Endodermal cell (in vitro differentiated cells): ENCODE measurements at regions not wholly inside any gene's neighbourhood (a gene's known extent, or its start where the extent isn't known, plus 50 kb on each side); places are given as distances from the start of the nearest gene placed in this dataset.
"Not testable (repeated sequence)": the region's sequence is repeated elsewhere in the genome, so short reads cannot be mapped to it uniquely, and the experiment has no call there.

Experiments used
- DNase-seq: peaks from one replicate; pipeline ENCODE4 v3.0.0-alpha.2; 2017
- H3K27ac ChIP-seq: 2 replicates; pipeline ENCODE4 v1.5.1; 2013; ENCODE audit warnings: mild to moderate bottlenecking, low read depth, low read length, moderate library complexity
- H3K27me3 ChIP-seq: 2 replicates; pipeline ENCODE4 v1.6.1; 2013; ENCODE audit warnings: mild to moderate bottlenecking, low read length, moderate library complexity; ENCODE audit not compliant: insufficient read depth, control insufficient read depth, poor library complexity, severe bottlenecking
- H3K36me3 ChIP-seq: 2 replicates; pipeline ENCODE4 v1.7.0; 2013; ENCODE audit warnings: mild to moderate bottlenecking, low read length, moderate library complexity; ENCODE audit not compliant: control insufficient read depth, insufficient read depth
- H3K4me1 ChIP-seq: one replicate; pipeline ENCODE4 v1.7.0; 2013; ENCODE audit warnings: low read length; ENCODE audit not compliant: control insufficient read depth, insufficient read depth
- H3K4me3 ChIP-seq: 2 replicates; pipeline ENCODE4 v1.5.1; 2013; ENCODE audit warnings: mild to moderate bottlenecking, low read length, moderate library complexity
- H3K9ac ChIP-seq: 2 replicates; pipeline ENCODE4 v1.6.1; 2013; ENCODE audit warnings: mild to moderate bottlenecking, low read length, moderate library complexity; ENCODE audit not compliant: poor library complexity, severe bottlenecking; ENCODE audit errors: extremely low read depth
- H3K9me3 ChIP-seq: 2 replicates; pipeline ENCODE4 v1.6.1; 2013; ENCODE audit warnings: mild to moderate bottlenecking, low read length, moderate library complexity; ENCODE audit not compliant: control insufficient read depth
- H3K27ac Mint-ChIP-seq: 2 replicates; pipeline ENCODE4 v1.8.0; 2020; ENCODE audit warnings: mixed read lengths
- H3K27me3 Mint-ChIP-seq: 2 replicates; pipeline ENCODE4 v1.8.0; 2021; ENCODE audit warnings: mild to moderate bottlenecking, mixed read lengths; ENCODE audit not compliant: insufficient read depth
- H3K36me3 Mint-ChIP-seq: 2 replicates; pipeline ENCODE4 v1.8.0; 2020; ENCODE audit warnings: low read depth, mixed read lengths
- H3K4me1 Mint-ChIP-seq: 2 replicates; pipeline ENCODE4 v1.8.0; 2020; ENCODE audit warnings: mixed read lengths
- H3K4me3 Mint-ChIP-seq: 2 replicates; pipeline ENCODE4 v1.8.0; 2020; ENCODE audit warnings: mild to moderate bottlenecking, moderate library complexity, mixed read lengths
- H3K9me3 Mint-ChIP-seq: 2 replicates; pipeline ENCODE4 v1.8.0; 2020; ENCODE audit warnings: mild to moderate bottlenecking, mixed read lengths
- WGBS, 2 experiments: methylation state at CpG; one replicate each; pipeline versions ENCODE4 v1.1.5 to v1.1.7; 2013; ENCODE audit warnings: missing lambda C conversion rate in 2 of 2, mixed read lengths in 1 of 2; ENCODE audit not compliant: insufficient coverage in 1 of 2, insufficient read length in 1 of 2; 5-methylcytosine and 5-hydroxymethylcytosine counted together
- TF ChIP-seq, protein P1 (sequence below): fragments of 200-600 bp; sonication (generic); conservative IDR thresholded peaks from 2 replicates; pipeline ENCODE4 v1.5.0; 2021; ENCODE audit warnings: antibody characterized with exemption, mild to moderate bottlenecking

- H3K36me3 Mint-ChIP-seq: peaks cover 13% of the 10 kb centered on the region
- 95 to 100% methylated on average over 1 to 5 of the region's 5 CpGs for WGBS, 2 experiments
- not testable (repeated sequence) for DNase-seq, H3K9me3 ChIP-seq, H3K27ac ChIP-seq, H3K4me3 Mint-ChIP-seq, H3K27me3 Mint-ChIP-seq, H3K27me3 ChIP-seq, H3K9ac ChIP-seq, H3K27ac Mint-ChIP-seq, H3K4me3 ChIP-seq, H3K36me3 ChIP-seq, H3K4me1 ChIP-seq
- H3K9me3 Mint-ChIP-seq: peaks cover 40% of the 10 kb centered on the region
- H3K4me1 Mint-ChIP-seq: peaks cover 35% of the 10 kb centered on the region
These were observed 179.7 kb upstream of the TRPC7 start for GRCh38 chr5:136545031-136545430.

- H3K27me3 Mint-ChIP-seq: peaks cover 3% of the 10 kb centered on the region
- TF ChIP-seq, protein P1, sequence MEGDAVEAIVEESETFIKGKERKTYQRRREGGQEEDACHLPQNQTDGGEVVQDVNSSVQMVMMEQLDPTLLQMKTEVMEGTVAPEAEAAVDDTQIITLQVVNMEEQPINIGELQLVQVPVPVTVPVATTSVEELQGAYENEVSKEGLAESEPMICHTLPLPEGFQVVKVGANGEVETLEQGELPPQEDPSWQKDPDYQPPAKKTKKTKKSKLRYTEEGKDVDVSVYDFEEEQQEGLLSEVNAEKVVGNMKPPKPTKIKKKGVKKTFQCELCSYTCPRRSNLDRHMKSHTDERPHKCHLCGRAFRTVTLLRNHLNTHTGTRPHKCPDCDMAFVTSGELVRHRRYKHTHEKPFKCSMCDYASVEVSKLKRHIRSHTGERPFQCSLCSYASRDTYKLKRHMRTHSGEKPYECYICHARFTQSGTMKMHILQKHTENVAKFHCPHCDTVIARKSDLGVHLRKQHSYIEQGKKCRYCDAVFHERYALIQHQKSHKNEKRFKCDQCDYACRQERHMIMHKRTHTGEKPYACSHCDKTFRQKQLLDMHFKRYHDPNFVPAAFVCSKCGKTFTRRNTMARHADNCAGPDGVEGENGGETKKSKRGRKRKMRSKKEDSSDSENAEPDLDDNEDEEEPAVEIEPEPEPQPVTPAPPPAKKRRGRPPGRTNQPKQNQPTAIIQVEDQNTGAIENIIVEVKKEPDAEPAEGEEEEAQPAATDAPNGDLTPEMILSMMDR: no peak
- no peak overlapping the region for H3K27ac Mint-ChIP-seq
- peaks cover 10% of the 10 kb centered on the region for H3K4me1 Mint-ChIP-seq
- no peak overlapping the region for H3K4me3 Mint-ChIP-seq
- Histone ChIP-seq H3K4me1 (no peaks in the 10 kb centered on the region), H3K36me3 (no peaks in the 10 kb centered on the region), H3K4me3 (no peak overlapping the region), H3K27me3 (no peaks in the 10 kb centered on the region), H3K9me3 (no peaks in the 10 kb centered on the region), H3K27ac (no peak overlapping the region), H3K9ac (no peak overlapping the region)
- DNase-seq: no peak
- WGBS, 2 experiments: 82% methylated on average over 2 of the region's 2 CpGs; no CpG with 5 or more reads in 1 of the 2 experiments
- peaks cover 12% of the 10 kb centered on the region for H3K9me3 Mint-ChIP-seq
- H3K36me3 Mint-ChIP-seq: peaks cover 3% of the 10 kb centered on the region
These were observed 173.2 kb upstream of the TRPC7 start for GRCh38 chr5:136538534-136538933.

GRCh38 chr5:136529081-136529480 lies 163.7 kb upstream of the TRPC7 start:
- H3K27me3 Mint-ChIP-seq: no peaks in the 10 kb centered on the region
- Histone ChIP-seq H3K4me1 (peaks cover 15% of the 10 kb centered on the region), H3K27ac (no peak overlapping the region), H3K27me3 (no peaks in the 10 kb centered on the region), H3K4me3 (no peak overlapping the region), H3K9ac (no peak overlapping the region), H3K36me3 (no peaks in the 10 kb centered on the region), H3K9me3 (no peaks in the 10 kb centered on the region)
- H3K4me1 Mint-ChIP-seq: peaks cover 38% of the 10 kb centered on the region
- no peaks in the 10 kb centered on the region for H3K36me3 Mint-ChIP-seq
- no peaks in the 10 kb centered on the region for H3K9me3 Mint-ChIP-seq
- no peak overlapping the region for H3K27ac Mint-ChIP-seq
- no peak for DNase-seq
- no peak overlapping the region for H3K4me3 Mint-ChIP-seq
- TF ChIP-seq, protein P1: no peak

DNA sequence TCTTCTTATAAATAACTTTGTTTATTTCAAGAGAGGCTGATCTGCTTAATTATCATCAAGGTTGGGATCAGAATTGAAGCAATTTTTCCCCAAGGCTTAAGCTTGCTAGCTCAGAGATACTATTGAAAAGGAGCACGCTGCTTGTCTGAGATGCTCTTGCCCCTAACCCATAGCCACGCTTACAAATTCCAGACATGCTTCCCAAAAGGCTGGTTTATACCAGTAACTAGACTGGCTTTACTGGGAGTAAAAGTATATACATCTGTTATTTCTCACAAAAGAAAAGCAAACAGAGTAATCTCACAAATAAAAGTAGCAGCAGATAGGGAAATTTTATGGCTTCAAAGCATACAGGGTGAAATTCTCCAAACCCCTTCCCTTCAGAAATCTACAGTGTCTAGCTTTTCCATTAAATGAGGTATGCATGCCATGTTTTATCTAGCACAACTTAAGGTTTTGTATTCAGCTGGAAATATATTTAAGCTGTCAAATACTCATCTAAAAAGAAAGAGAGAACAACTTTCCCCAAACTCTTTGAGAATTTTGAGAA lies 163.2 kb upstream of the TRPC7 start:
- no peaks in the 10 kb centered on the region for H3K27me3 ChIP-seq
- no peaks in the 10 kb centered on the region for H3K36me3 Mint-ChIP-seq
- no peak for DNase-seq
- TF ChIP-seq, protein P1: no peak
- no peaks in the 10 kb centered on the region for H3K9me3 ChIP-seq
- H3K4me3 ChIP-seq: no peak overlapping the region
- H3K27ac ChIP-seq: no peak overlapping the region
- no peaks in the 10 kb centered on the region for H3K36me3 ChIP-seq
- no peaks in the 10 kb centered on the region for H3K9me3 Mint-ChIP-seq
- WGBS, 2 experiments: 98% methylated on average over 2 of the region's 2 CpGs; no CpG with 5 or more reads in 1 of the 2 experiments
- peaks cover 15% of the 10 kb centered on the region for H3K4me1 ChIP-seq
- H3K27ac Mint-ChIP-seq: no peak overlapping the region
- no peak overlapping the region for H3K9ac ChIP-seq
- no peak overlapping the region for H3K4me3 Mint-ChIP-seq
- no peaks in the 10 kb centered on the region for H3K27me3 Mint-ChIP-seq
- H3K4me1 Mint-ChIP-seq: peaks cover 43% of the 10 kb centered on the region
